ENCODE measurements at regions not wholly inside any gene's neighbourhood (a gene's known extent, or its start where the extent isn't known, plus 50 kb on each side); places are given as distances from the start of the nearest gene placed in this dataset.
A peak's percentile ranks its signal among the peaks of the same experiment; 100 is the strongest.

GRCh38 chr2:128594953-128595677, 276.4 kb upstream of the HS6ST1 start (continued):
- TF ChIP-seq TFAP4 (IDR thresholded peaks at IDR 0.05; ENCODE audit: borderline replicate concordance, low read depth) (peak; percentile 56; the same call in 1 of the 2 replicates), SOX5 (CRISPR knock-in tag; IDR thresholded peaks at IDR 0.05; ENCODE audit: borderline replicate concordance) (peak; percentile 55), ZBTB1 (CRISPR knock-in tag; IDR thresholded peaks at IDR 0.05; ENCODE audit: borderline replicate concordance) (no peak), CCAR2 (optimal IDR thresholded peaks at IDR 0.05; ENCODE audit: low read depth, low read length) (no peak), HBP1 (CRISPR knock-in tag; IDR thresholded peaks at IDR 0.05; ENCODE audit: low read depth) (peak; percentile 54; the same call in 1 of the 2 replicates), ADNP (CRISPR knock-in tag; IDR thresholded peaks at IDR 0.05) (peak; percentile 60; the same call in 1 of the 2 replicates), YEATS2 (CRISPR knock-in tag; IDR thresholded peaks at IDR 0.05; ENCODE audit: borderline replicate concordance) (no peak), ZNF232 (CRISPR knock-in tag; IDR thresholded peaks at IDR 0.05; ENCODE audit: borderline replicate concordance) (no peak), SMAD1 (CRISPR knock-in tag; IDR thresholded peaks at IDR 0.05; ENCODE audit: borderline replicate concordance, low read depth) (no peak), RBAK (CRISPR knock-in tag; IDR thresholded peaks at IDR 0.05) (no peak), EP300 (IDR thresholded peaks at IDR 0.05; ENCODE audit: low read depth in 2 of 2, low read length in 2 of 2) (peak in 1 of 2 experiments; percentile 23; a peak in 1 of 4 replicates), EP300 (CRISPR knock-in tag; IDR thresholded peaks at IDR 0.05; ENCODE audit: borderline replicate concordance) (no peak), E2F2 (CRISPR knock-in tag; IDR thresholded peaks at IDR 0.05; ENCODE audit: borderline replicate concordance) (no peak), FOXP4 (CRISPR knock-in tag; IDR thresholded peaks at IDR 0.05) (peak; percentile 86), ZNF350 (CRISPR knock-in tag; IDR thresholded peaks at IDR 0.05; ENCODE audit: borderline replicate concordance, low read depth) (0 out of 2 replicates have a peak, but pooled peaks have one; percentile 18), ZFX (CRISPR knock-in tag; IDR thresholded peaks at IDR 0.05; ENCODE audit: low read depth) (peak; percentile 52; the same call in 1 of the 2 replicates), HDAC2 (CRISPR knock-in tag; IDR thresholded peaks at IDR 0.05) (peak; percentile 45), ZFP91 (CRISPR knock-in tag; IDR thresholded peaks at IDR 0.05; ENCODE audit: borderline replicate concordance) (peak; percentile 44; the same call in 1 of the 2 replicates), HNRNPK (IDR thresholded peaks at IDR 0.05; ENCODE audit: low read depth, low read length, poor library complexity, severe bottlenecking) (no peak), KDM5B (CRISPR knock-in tag; IDR thresholded peaks at IDR 0.05; ENCODE audit: borderline replicate concordance) (0 out of 2 replicates have a peak, but pooled peaks have one; percentile 44), TCF7 (IDR thresholded peaks at IDR 0.05; ENCODE audit: low read depth) (no peak), MYC (CRISPR knock-in tag; IDR thresholded peaks at IDR 0.05; ENCODE audit: borderline replicate concordance) (peak; percentile 44; the same call in 1 of the 2 replicates)
